ENCODE measurements at regions not wholly inside any gene's neighbourhood (a gene's known extent, or its start where the extent isn't known, plus 50 kb on each side); places are given as distances from the start of the nearest gene placed in this dataset.

- TF ChIP-seq ZNF8 (CRISPR knock-in tag; IDR thresholded peaks at IDR 0.05), result no peak
- no peak for TF ChIP-seq ARNTL (CRISPR knock-in tag; IDR thresholded peaks at IDR 0.05; ENCODE audit: borderline replicate concordance, low read depth)
- TF ChIP-seq ESRRG (CRISPR knock-in tag; IDR thresholded peaks at IDR 0.05), result no peak
- TF ChIP-seq PATZ1 (CRISPR knock-in tag; IDR thresholded peaks at IDR 0.05; ENCODE audit: borderline replicate concordance), result no peak
- TF ChIP-seq ZFP30 (CRISPR knock-in tag; IDR thresholded peaks at IDR 0.05), result no peak
- TF ChIP-seq ZNF70 (CRISPR knock-in tag; IDR thresholded peaks at IDR 0.05), result no peak
- no peak for TF ChIP-seq RARB (CRISPR knock-in tag; IDR thresholded peaks at IDR 0.05)
- TF ChIP-seq, protein P1, sequence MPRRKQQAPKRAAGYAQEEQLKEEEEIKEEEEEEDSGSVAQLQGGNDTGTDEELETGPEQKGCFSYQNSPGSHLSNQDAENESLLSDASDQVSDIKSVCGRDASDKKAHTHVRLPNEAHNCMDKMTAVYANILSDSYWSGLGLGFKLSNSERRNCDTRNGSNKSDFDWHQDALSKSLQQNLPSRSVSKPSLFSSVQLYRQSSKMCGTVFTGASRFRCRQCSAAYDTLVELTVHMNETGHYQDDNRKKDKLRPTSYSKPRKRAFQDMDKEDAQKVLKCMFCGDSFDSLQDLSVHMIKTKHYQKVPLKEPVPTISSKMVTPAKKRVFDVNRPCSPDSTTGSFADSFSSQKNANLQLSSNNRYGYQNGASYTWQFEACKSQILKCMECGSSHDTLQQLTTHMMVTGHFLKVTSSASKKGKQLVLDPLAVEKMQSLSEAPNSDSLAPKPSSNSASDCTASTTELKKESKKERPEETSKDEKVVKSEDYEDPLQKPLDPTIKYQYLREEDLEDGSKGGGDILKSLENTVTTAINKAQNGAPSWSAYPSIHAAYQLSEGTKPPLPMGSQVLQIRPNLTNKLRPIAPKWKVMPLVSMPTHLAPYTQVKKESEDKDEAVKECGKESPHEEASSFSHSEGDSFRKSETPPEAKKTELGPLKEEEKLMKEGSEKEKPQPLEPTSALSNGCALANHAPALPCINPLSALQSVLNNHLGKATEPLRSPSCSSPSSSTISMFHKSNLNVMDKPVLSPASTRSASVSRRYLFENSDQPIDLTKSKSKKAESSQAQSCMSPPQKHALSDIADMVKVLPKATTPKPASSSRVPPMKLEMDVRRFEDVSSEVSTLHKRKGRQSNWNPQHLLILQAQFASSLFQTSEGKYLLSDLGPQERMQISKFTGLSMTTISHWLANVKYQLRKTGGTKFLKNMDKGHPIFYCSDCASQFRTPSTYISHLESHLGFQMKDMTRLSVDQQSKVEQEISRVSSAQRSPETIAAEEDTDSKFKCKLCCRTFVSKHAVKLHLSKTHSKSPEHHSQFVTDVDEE (CRISPR knock-in tag; IDR thresholded peaks at IDR 0.05), result no peak
- TF ChIP-seq ISL1 (CRISPR knock-in tag; IDR thresholded peaks at IDR 0.05), result peak; percentile 86
- TF ChIP-seq ZNF565 (CRISPR knock-in tag; conservative IDR thresholded peaks at IDR 0.05; ENCODE audit: low read depth), result no peak
- TF ChIP-seq, protein P2, sequence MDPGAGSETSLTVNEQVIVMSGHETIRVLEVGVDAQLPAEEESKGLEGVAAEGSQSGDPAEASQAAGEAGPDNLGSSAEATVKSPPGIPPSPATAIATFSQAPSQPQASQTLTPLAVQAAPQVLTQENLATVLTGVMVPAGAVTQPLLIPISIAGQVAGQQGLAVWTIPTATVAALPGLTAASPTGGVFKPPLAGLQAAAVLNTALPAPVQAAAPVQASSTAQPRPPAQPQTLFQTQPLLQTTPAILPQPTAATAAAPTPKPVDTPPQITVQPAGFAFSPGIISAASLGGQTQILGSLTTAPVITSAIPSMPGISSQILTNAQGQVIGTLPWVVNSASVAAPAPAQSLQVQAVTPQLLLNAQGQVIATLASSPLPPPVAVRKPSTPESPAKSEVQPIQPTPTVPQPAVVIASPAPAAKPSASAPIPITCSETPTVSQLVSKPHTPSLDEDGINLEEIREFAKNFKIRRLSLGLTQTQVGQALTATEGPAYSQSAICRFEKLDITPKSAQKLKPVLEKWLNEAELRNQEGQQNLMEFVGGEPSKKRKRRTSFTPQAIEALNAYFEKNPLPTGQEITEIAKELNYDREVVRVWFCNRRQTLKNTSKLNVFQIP (CRISPR knock-in tag; IDR thresholded peaks at IDR 0.05; ENCODE audit: borderline replicate concordance, low read depth), result no peak
- TF ChIP-seq, protein P3, sequence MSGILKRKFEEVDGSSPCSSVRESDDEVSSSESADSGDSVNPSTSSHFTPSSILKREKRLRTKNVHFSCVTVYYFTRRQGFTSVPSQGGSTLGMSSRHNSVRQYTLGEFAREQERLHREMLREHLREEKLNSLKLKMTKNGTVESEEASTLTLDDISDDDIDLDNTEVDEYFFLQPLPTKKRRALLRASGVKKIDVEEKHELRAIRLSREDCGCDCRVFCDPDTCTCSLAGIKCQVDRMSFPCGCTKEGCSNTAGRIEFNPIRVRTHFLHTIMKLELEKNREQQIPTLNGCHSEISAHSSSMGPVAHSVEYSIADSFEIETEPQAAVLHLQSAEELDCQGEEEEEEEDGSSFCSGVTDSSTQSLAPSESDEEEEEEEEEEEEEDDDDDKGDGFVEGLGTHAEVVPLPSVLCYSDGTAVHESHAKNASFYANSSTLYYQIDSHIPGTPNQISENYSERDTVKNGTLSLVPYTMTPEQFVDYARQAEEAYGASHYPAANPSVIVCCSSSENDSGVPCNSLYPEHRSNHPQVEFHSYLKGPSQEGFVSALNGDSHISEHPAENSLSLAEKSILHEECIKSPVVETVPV (CRISPR knock-in tag; IDR thresholded peaks at IDR 0.05), result no peak
- TF ChIP-seq CSDC2 (CRISPR knock-in tag; IDR thresholded peaks at IDR 0.05), result no peak
- TF ChIP-seq BACH2 (CRISPR knock-in tag; IDR thresholded peaks at IDR 0.05; ENCODE audit: borderline replicate concordance), result no peak
Measured at GRCh38 chr3:178320456-178321351, 215.5 kb upstream of the KCNMB2 start.

Measured in SK-N-SH treated with all-trans-retinoic acid at 6 μM for 48 hours (cell line).